CD4-positive, alpha-beta T cell (primary cell): ENCODE measurements at regions not wholly inside any gene's neighbourhood (a gene's known extent, or its start where the extent isn't known, plus 50 kb on each side); places are given as distances from the start of the nearest gene placed in this dataset.

ENCODE experiments used
- ATAC-seq: fragments of 200-7000 bp; cut with Tn5 transposase; one replicate; pipeline ENCODE4 v1.10.0; 2022; ENCODE audit warnings: mild to moderate bottlenecking; ENCODE audit not compliant: poor library complexity
- CTCF ChIA-PET: fragments of 350-600 bp; sonication (Branson Sonifier 250); formaldehyde crosslinking; loops from one replicate; lab custom pipeline; 2021; ENCODE audit warnings: antibody characterized with exemption, inconsistent platforms; lab: Charles Lee
- POLR2A ChIA-PET: fragments of 350-600 bp; sonication (Branson Sonifier 250); formaldehyde crosslinking; loops from one replicate; lab custom pipeline; 2021; ENCODE audit warnings: antibody characterized with exemption, inconsistent platforms; lab: Charles Lee
- DNase-seq, 14 experiments: peaks; one replicate each; pipeline ENCODE4 v3.0.0-alpha.2; 2013 to 2020; ENCODE audit warnings: mixed read lengths in 2 of 14
- H3K27ac ChIP-seq, 2 donors: one replicate each; pipeline versions ENCODE4 v1.5.1 to v1.7.0; 2013; ENCODE audit warnings: low read length in 2 of 2, low read depth in 1 of 2, mild to moderate bottlenecking in 1 of 2
- H3K27me3 ChIP-seq, 2 experiments: 1 replicate in 1 of 2; 2 replicates in 1 of 2; pipeline versions ENCODE4 v1.6.1 to v1.7.0; 2013; ENCODE audit warnings: low read length in 2 of 2, control low read depth in 1 of 2, mild to moderate bottlenecking in 1 of 2, moderate library complexity in 1 of 2; ENCODE audit not compliant: insufficient read depth in 2 of 2, control insufficient read depth in 1 of 2
- H3K36me3 ChIP-seq: one replicate; pipeline ENCODE4 v1.6.1; 2013; ENCODE audit warnings: low read length, control low read depth; ENCODE audit not compliant: insufficient read depth
- H3K4me1 ChIP-seq: one replicate; pipeline ENCODE4 v1.6.1; 2013; ENCODE audit warnings: low read length, control low read depth; ENCODE audit not compliant: insufficient read depth
- H3K4me3 ChIP-seq: one replicate; pipeline ENCODE4 v1.5.1; 2013; ENCODE audit warnings: mild to moderate bottlenecking, low read length, moderate library complexity
- H3K9me3 ChIP-seq, 2 experiments: 1 replicate in 1 of 2; 2 replicates in 1 of 2; pipeline versions ENCODE4 v1.6.1 to v1.7.0; 2013; ENCODE audit warnings: low read length in 2 of 2, mild to moderate bottlenecking in 2 of 2, control low read depth in 1 of 2, moderate library complexity in 1 of 2; ENCODE audit not compliant: control insufficient read depth in 1 of 2, insufficient read depth in 1 of 2
- H3K27ac Mint-ChIP-seq: one replicate; pipeline ENCODE4 v1.8.0; 2020; ENCODE audit warnings: mixed read lengths
- H3K27me3 Mint-ChIP-seq: one replicate; pipeline ENCODE4 v1.8.0; 2021; ENCODE audit warnings: mixed read lengths
- H3K36me3 Mint-ChIP-seq: one replicate; pipeline ENCODE4 v1.8.0; 2021; ENCODE audit warnings: low read depth, mixed read lengths
- H3K4me1 Mint-ChIP-seq: one replicate; pipeline ENCODE4 v1.8.0; 2021; ENCODE audit warnings: low read depth, mixed read lengths
- H3K4me3 Mint-ChIP-seq: one replicate; pipeline ENCODE4 v1.8.0; 2020; ENCODE audit warnings: mild to moderate bottlenecking, mixed read lengths
- H3K9me3 Mint-ChIP-seq: one replicate; pipeline ENCODE4 v1.8.0; 2020; ENCODE audit warnings: mixed read lengths
- intact Hi-C, 2 experiments: fragments of 100-400 bp; cut with DNase I in 1 of 2; cut with micrococcal nuclease in 1 of 2; formaldehyde crosslinking; loops; one replicate each; pipeline versions ENCODE4 v1.15.1 to v1.9.0; 2023 to 2025; cut with DNase I, micrococcal nuclease
- TF ChIP-seq, protein P1 (sequence below): fragments of 200-600 bp; IDR thresholded peaks from one replicate; pipeline ENCODE4 v1.8.0; 2022; ENCODE audit warnings: antibody characterized with exemption, mild to moderate bottlenecking

DNA sequence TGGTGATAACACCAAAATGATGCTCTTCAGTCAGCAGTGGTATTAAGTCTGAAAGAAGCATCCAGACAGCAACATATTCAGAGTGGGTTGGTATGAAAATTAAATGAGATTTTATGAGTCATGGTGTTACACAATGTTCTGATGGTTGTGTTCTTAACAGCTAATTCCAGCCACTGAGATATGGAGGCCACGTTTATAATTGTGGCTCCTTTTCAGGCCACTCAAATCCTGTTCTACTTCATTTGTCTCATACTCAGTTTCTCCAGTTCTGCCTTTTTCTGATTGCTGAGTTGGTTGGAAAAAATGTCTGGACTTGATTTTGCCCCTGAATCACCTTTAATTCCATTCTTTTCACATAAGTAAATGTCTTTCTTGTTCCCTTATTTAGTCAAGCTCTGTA, 162.7 kb upstream of the COL3A1 start:
- Histone ChIP-seq H3K27me3 (no peaks in the 10 kb centered on the region), H3K9me3 (no peaks in the 10 kb centered on the region), H3K4me3 (no peak overlapping the region), H3K4me1 (no peaks in the 10 kb centered on the region), H3K27ac (no peak overlapping the region), H3K36me3 (no peaks in the 10 kb centered on the region)
- no peak for ATAC-seq
- no peaks in the 10 kb centered on the region for H3K4me1 Mint-ChIP-seq
- CTCF ChIA-PET: no interaction called here
- TF ChIP-seq, protein P1, sequence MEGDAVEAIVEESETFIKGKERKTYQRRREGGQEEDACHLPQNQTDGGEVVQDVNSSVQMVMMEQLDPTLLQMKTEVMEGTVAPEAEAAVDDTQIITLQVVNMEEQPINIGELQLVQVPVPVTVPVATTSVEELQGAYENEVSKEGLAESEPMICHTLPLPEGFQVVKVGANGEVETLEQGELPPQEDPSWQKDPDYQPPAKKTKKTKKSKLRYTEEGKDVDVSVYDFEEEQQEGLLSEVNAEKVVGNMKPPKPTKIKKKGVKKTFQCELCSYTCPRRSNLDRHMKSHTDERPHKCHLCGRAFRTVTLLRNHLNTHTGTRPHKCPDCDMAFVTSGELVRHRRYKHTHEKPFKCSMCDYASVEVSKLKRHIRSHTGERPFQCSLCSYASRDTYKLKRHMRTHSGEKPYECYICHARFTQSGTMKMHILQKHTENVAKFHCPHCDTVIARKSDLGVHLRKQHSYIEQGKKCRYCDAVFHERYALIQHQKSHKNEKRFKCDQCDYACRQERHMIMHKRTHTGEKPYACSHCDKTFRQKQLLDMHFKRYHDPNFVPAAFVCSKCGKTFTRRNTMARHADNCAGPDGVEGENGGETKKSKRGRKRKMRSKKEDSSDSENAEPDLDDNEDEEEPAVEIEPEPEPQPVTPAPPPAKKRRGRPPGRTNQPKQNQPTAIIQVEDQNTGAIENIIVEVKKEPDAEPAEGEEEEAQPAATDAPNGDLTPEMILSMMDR: no peak
- H3K9me3 Mint-ChIP-seq: no peaks in the 10 kb centered on the region
- H3K36me3 Mint-ChIP-seq: no peaks in the 10 kb centered on the region
- intact Hi-C loops: no loop called here
- DNase-seq: no peak
- no peak overlapping the region for H3K27ac Mint-ChIP-seq
- POLR2A ChIA-PET: no interaction called here
- no peaks in the 10 kb centered on the region for H3K27me3 Mint-ChIP-seq
- H3K4me3 Mint-ChIP-seq: no peak overlapping the region

- ChIA-PET CTCF (no interaction called here), POLR2A (no interaction called here)
- Mint-ChIP-seq H3K9me3 (no peaks in the 10 kb centered on the region), H3K4me3 (no peak overlapping the region), H3K36me3 (no peaks in the 10 kb centered on the region), H3K4me1 (no peaks in the 10 kb centered on the region), H3K27ac (no peak overlapping the region), H3K27me3 (no peaks in the 10 kb centered on the region)
- H3K4me1 ChIP-seq: no peaks in the 10 kb centered on the region
- H3K36me3 ChIP-seq: no peaks in the 10 kb centered on the region
- H3K9me3 ChIP-seq: no peaks in the 10 kb centered on the region
- no peak overlapping the region for H3K4me3 ChIP-seq
- no peak overlapping the region for H3K27ac ChIP-seq
- DNase-seq (no peak), ATAC-seq (no peak)
- no peaks in the 10 kb centered on the region for H3K27me3 ChIP-seq
- intact Hi-C loops: no loop called here
- TF ChIP-seq, protein P1: no peak
Measured at GRCh38 chr2:188813315-188813714, 160.9 kb upstream of the COL3A1 start.

DNA sequence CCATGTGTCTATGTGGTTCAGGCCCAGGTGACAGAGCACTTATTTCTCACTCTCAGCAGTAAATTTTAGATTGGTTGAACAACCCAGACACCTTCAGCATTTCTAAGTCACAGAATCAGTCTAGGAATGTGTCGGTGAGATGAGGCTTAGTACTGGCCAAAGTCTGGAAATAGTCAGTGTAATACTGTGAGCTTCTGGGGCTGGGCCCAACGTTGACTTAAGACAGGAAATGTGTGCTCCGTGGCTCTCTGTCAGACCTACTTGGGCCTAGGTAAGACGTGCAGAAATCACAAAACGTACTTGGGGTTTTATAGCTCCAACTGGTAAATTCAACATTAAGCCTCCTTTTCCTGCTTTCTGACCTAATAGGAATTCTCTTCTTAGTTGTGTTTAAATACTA, 160.3 kb upstream of the COL3A1 start:
- Mint-ChIP-seq H3K4me3 (no peak overlapping the region), H3K27ac (no peak overlapping the region), H3K36me3 (no peaks in the 10 kb centered on the region), H3K27me3 (no peaks in the 10 kb centered on the region), H3K9me3 (no peaks in the 10 kb centered on the region), H3K4me1 (no peaks in the 10 kb centered on the region)
- no peaks in the 10 kb centered on the region for H3K27me3 ChIP-seq
- no peak overlapping the region for H3K27ac ChIP-seq
- no peaks in the 10 kb centered on the region for H3K9me3 ChIP-seq
- no peaks in the 10 kb centered on the region for H3K4me1 ChIP-seq
- no peak for ATAC-seq
- no peak for DNase-seq
- TF ChIP-seq, protein P1: no peak
- no peak overlapping the region for H3K4me3 ChIP-seq
- CTCF ChIA-PET: no interaction called here
- H3K36me3 ChIP-seq: no peaks in the 10 kb centered on the region
- POLR2A ChIA-PET: no interaction called here
- intact Hi-C loops: no loop called here
